Sigmoid colon (tissue), 6 donors: ENCODE measurements at regions not wholly inside any gene's neighbourhood (a gene's known extent, or its start where the extent isn't known, plus 50 kb on each side); places are given as distances from the start of the nearest gene placed in this dataset.
"Not testable (repeated sequence)": the region's sequence is repeated elsewhere in the genome, so short reads cannot be mapped to it uniquely, and the experiment has no call there.

Experiments used
- DNase-seq: peaks from one replicate; pipeline ENCODE4 v3.0.0-alpha.2; 2019
- H3K27ac ChIP-seq, 4 donors: fragments of 200-600 bp; sonication (generic); one replicate each; pipeline ENCODE4 v1.5.1; 2016 to 2019; ENCODE audit warnings: mild to moderate bottlenecking in 1 of 4
- H3K27me3 ChIP-seq, 3 donors: fragments of 200-600 bp; sonication (generic); one replicate each; pipeline ENCODE4 v1.5.1; 2019; ENCODE audit warnings: mild to moderate bottlenecking in 1 of 3
- H3K36me3 ChIP-seq, 4 donors: fragments of 200-600 bp; sonication (generic); one replicate each; pipeline ENCODE4 v1.5.1; 2016 to 2019
- H3K4me1 ChIP-seq, 4 donors: fragments of 200-600 bp; sonication (generic); one replicate each; pipeline ENCODE4 v1.5.1; 2017 to 2019
- H3K4me3 ChIP-seq, 4 donors: fragments of 200-600 bp; sonication (generic); one replicate each; pipeline ENCODE4 v1.5.1; 2017 to 2019; ENCODE audit warnings: mild to moderate bottlenecking in 2 of 4, moderate library complexity in 1 of 4
- H3K9me3 ChIP-seq, 4 donors: fragments of 200-600 bp in 3 of 4; sonication (generic) in 3 of 4; one replicate each; pipeline versions ENCODE4 v1.5.1 to v1.6.1; 2013 to 2019
- WGBS, 2 donors: extraction: QIAGEN DNeasy Blood & Tissue Kit; methylation state at CpG; one replicate each; pipeline ENCODE4 v1.1.7; 2013; 5-methylcytosine and 5-hydroxymethylcytosine counted together
- intact Hi-C: fragments of 100-400 bp; cut with DNase I; formaldehyde crosslinking; loops from one replicate; pipeline ENCODE4 v1.15.1; 2023
- donor health status: healthy with polysubstance abuse.
- donor health status: healthy.

DNA sequence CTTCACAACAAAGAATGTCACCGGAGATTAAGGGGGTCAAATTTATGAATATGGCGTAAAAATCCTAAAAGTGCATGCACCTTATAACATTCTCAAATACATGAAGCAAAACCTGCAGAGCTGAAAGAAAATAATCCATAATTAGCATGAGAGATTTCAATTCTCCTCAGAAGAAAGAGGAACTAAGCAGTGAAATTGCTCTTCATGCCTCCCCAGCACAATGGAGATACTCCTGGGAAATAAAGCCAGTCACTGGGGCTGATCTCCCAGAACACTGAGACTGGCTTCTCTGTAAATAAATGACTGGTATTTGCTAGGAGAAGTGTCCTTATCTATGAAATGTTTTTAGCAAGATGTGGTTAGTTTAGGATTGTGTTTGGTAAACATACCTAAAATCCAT lies 68.1 kb downstream of the GOLGA6L6 start:
- intact Hi-C loops, H3K4me3 ChIP-seq, H3K9me3 ChIP-seq, H3K4me1 ChIP-seq, DNase-seq, H3K27ac ChIP-seq, H3K36me3 ChIP-seq, H3K27me3 ChIP-seq: not testable (repeated sequence)
- WGBS, 2 donors: no CpG with 5 or more reads among the region's 2 CpGs

- DNase-seq, H3K4me1 ChIP-seq, H3K9me3 ChIP-seq, intact Hi-C loops, H3K27ac ChIP-seq, H3K27me3 ChIP-seq, H3K4me3 ChIP-seq, H3K36me3 ChIP-seq: not testable (repeated sequence)
- WGBS, 2 donors: 86 to 90% methylated on average over 3 of the region's 4 CpGs
These were observed 68.6 kb downstream of the GOLGA6L6 start for GRCh38 chr15:20472983-20473382.

- intact Hi-C loops, H3K4me1 ChIP-seq: not testable (repeated sequence)
- WGBS, 2 donors: no CpG with 5 or more reads among the region's 6 CpGs
These were observed 70.8 kb downstream of the GOLGA6L6 start for GRCh38 chr15:20470810-20471209.

GRCh38 chr15:20441138-20441537 lies 100.5 kb downstream of the GOLGA6L6 start:
- H3K27ac ChIP-seq, H3K36me3 ChIP-seq, H3K9me3 ChIP-seq, intact Hi-C loops, H3K4me3 ChIP-seq, DNase-seq, H3K27me3 ChIP-seq, H3K4me1 ChIP-seq: not testable (repeated sequence)
- WGBS, 2 donors: 89% methylated on average over 2 of the region's 3 CpGs; no CpG with 5 or more reads in 1 of the 2 donors

More at GRCh38 chr15:20470810-20471209, 70.8 kb downstream of the GOLGA6L6 start:
- H3K27ac ChIP-seq, H3K36me3 ChIP-seq, H3K4me3 ChIP-seq, DNase-seq, H3K9me3 ChIP-seq, H3K27me3 ChIP-seq: not testable (repeated sequence)

GRCh38 chr15:20440390-20440789 lies 101.2 kb downstream of the GOLGA6L6 start:
- DNase-seq, intact Hi-C loops, H3K27me3 ChIP-seq, H3K27ac ChIP-seq, H3K36me3 ChIP-seq, H3K9me3 ChIP-seq, H3K4me1 ChIP-seq, H3K4me3 ChIP-seq: not testable (repeated sequence)
- 88 to 90% methylated on average over 11 of the region's 11 CpGs for WGBS, 2 donors

DNA sequence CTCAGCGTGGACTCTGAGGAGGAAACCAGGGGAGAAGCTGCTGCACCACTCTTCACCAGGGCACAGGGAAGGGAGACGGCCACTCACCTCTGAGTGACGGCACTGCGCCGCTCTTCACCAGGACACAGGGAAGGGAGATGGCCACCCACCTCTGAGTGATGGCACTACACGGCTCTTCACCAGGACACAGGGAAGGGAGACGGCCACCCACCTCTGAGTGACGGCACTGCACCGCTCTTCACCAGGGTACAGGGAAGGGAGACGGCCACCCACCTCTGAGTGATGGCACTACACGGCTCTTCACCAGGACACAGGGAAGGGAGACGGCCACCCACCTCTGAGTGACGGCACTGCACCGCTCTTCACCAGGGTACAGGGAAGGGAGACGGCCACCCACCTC lies 102.5 kb downstream of the GOLGA6L6 start:
- 89 to 93% methylated on average over 11 to 12 of the region's 15 CpGs for WGBS, 2 donors
- DNase-seq, H3K27me3 ChIP-seq, H3K4me1 ChIP-seq, H3K4me3 ChIP-seq, H3K9me3 ChIP-seq, H3K27ac ChIP-seq, H3K36me3 ChIP-seq, intact Hi-C loops: not testable (repeated sequence)

- H3K36me3 ChIP-seq, H3K9me3 ChIP-seq, intact Hi-C loops, DNase-seq, H3K4me1 ChIP-seq, H3K27ac ChIP-seq, H3K27me3 ChIP-seq, H3K4me3 ChIP-seq: not testable (repeated sequence)
- 85 to 95% methylated on average over 4 to 5 of the region's 8 CpGs for WGBS, 2 donors
These were observed 103.3 kb downstream of the GOLGA6L6 start for GRCh38 chr15:20438255-20438654.

- H3K27me3 ChIP-seq, H3K36me3 ChIP-seq, H3K4me1 ChIP-seq, H3K27ac ChIP-seq, H3K4me3 ChIP-seq, H3K9me3 ChIP-seq, intact Hi-C loops, DNase-seq: not testable (repeated sequence)
- no CpG with 5 or more reads among the region's 7 CpGs for WGBS, 2 donors
These were observed 108.1 kb downstream of the GOLGA6L6 start for GRCh38 chr15:20433468-20433867.

GRCh38 chr15:20430495-20430894 lies 111.1 kb downstream of the GOLGA6L6 start:
- H3K4me3 ChIP-seq, DNase-seq, H3K9me3 ChIP-seq, H3K36me3 ChIP-seq, H3K4me1 ChIP-seq, H3K27me3 ChIP-seq, H3K27ac ChIP-seq, intact Hi-C loops: not testable (repeated sequence)
- no CpG with 5 or more reads among the region's 11 CpGs for WGBS, 2 donors

- peaks cover 0 to 18% (median 0%) of the 10 kb centered on the region in 4 donors for H3K9me3 ChIP-seq
- H3K36me3 ChIP-seq, H3K4me3 ChIP-seq, H3K27ac ChIP-seq, intact Hi-C loops, H3K4me1 ChIP-seq, H3K27me3 ChIP-seq, DNase-seq: not testable (repeated sequence)
- WGBS, 2 donors: 39 to 44% methylated on average over 2 of the region's 2 CpGs
These were observed 120.9 kb downstream of the GOLGA6L6 start for GRCh38 chr15:20420710-20421109.

- H3K4me3 ChIP-seq, H3K36me3 ChIP-seq, DNase-seq, H3K4me1 ChIP-seq, H3K27me3 ChIP-seq, intact Hi-C loops, H3K27ac ChIP-seq: not testable (repeated sequence)
- 61 to 68% methylated on average over 7 of the region's 7 CpGs for WGBS, 2 donors
- peaks cover 0 to 11% (median 0%) of the 10 kb centered on the region in 4 donors for H3K9me3 ChIP-seq
These were observed 125.0 kb downstream of the GOLGA6L6 start for GRCh38 chr15:20416618-20417017.

DNA sequence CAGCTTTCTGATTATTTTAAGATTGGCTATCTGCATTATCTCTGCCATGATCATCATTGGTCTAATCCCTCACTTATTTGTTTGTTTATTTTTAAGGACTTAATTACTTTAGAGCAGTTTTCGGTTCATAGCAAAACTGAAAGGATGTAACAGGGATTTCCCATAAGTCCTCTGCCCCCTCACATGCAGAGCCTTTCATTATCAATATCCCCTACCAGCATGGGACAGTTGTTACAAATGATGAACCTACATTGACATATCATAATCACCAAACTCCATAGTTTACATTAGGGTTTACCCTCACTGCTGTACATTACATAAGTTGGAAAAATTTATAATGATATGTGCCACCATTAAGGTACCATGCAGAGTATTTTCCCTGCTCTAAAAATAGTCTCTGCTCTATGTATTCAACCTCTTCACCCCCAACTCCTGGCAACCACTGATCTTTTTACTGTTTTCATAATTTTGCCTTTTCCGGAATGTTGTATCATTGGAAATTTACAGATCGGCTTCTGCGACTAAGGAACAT lies 131.9 kb downstream of the GOLGA6L6 start:
- H3K36me3 ChIP-seq, H3K27ac ChIP-seq, H3K4me1 ChIP-seq, intact Hi-C loops, H3K27me3 ChIP-seq, DNase-seq, H3K4me3 ChIP-seq: not testable (repeated sequence)
- 93 to 94% methylated on average over 4 of the region's 4 CpGs for WGBS, 2 donors
- H3K9me3 ChIP-seq: peaks cover 0 to 30% (median 2%) of the 10 kb centered on the region in 4 donors
